ENCODE measurements at regions not wholly inside any gene's neighbourhood (a gene's known extent, or its start where the extent isn't known, plus 50 kb on each side); places are given as distances from the start of the nearest gene placed in this dataset.

GRCh38 chr12:65682112-65682511, 142.2 kb upstream of the HMGA2 start:
- no peak for TF ChIP-seq POLR2A (IDR thresholded peaks at IDR 0.05)
- no peak for TF ChIP-seq CTCF (IDR thresholded peaks at IDR 0.05)

Measured in vagina (tissue), 2 donors.